ENCODE measurements at regions not wholly inside any gene's neighbourhood (a gene's known extent, or its start where the extent isn't known, plus 50 kb on each side); places are given as distances from the start of the nearest gene placed in this dataset.

GRCh38 chr1:187870552-187870951 is 1041.8 kb downstream of the PLA2G4A start:
- Mint-ChIP-seq H3K9me3 (peaks cover 6% of the 10 kb centered on the region), H3K27ac (no peak overlapping the region)

GRCh38 chr1:187871177-187871845 is 1042.6 kb downstream of the PLA2G4A start:
- Mint-ChIP-seq H3K4me3 (no peak overlapping the region), H3K36me3 (ENCODE audit: low read depth) (no peaks in the 10 kb centered on the region), H3K9me3 (peaks cover 6% of the 10 kb centered on the region), H3K4me1 (ENCODE audit: low read depth) (no peaks in the 10 kb centered on the region), H3K27ac (no peak overlapping the region), H3K27me3 (ENCODE audit: low read depth) (no peaks in the 10 kb centered on the region)

More at GRCh38 chr1:187870552-187870951, 1041.8 kb downstream of the PLA2G4A start:
- H3K36me3 Mint-ChIP-seq (ENCODE audit: low read depth) = no peaks in the 10 kb centered on the region
- no peak overlapping the region for H3K4me3 Mint-ChIP-seq
- H3K4me1 Mint-ChIP-seq (ENCODE audit: low read depth) = no peaks in the 10 kb centered on the region
- H3K27me3 Mint-ChIP-seq (ENCODE audit: low read depth) = no peaks in the 10 kb centered on the region

- Mint-ChIP-seq H3K4me1 (ENCODE audit: low read depth) (no peaks in the 10 kb centered on the region), H3K27ac (no peak overlapping the region), H3K9me3 (peaks cover 6% of the 10 kb centered on the region), H3K27me3 (ENCODE audit: low read depth) (no peaks in the 10 kb centered on the region), H3K4me3 (no peak overlapping the region), H3K36me3 (ENCODE audit: low read depth) (no peaks in the 10 kb centered on the region)
These were observed 1043.8 kb downstream of the PLA2G4A start for GRCh38 chr1:187872550-187872949.

GRCh38 chr1:187873126-187873525 is 1044.4 kb downstream of the PLA2G4A start:
- H3K9me3 Mint-ChIP-seq = peaks cover 6% of the 10 kb centered on the region
- H3K27me3 Mint-ChIP-seq (ENCODE audit: low read depth) = no peaks in the 10 kb centered on the region
- no peaks in the 10 kb centered on the region for H3K4me1 Mint-ChIP-seq (ENCODE audit: low read depth)
- no peaks in the 10 kb centered on the region for H3K36me3 Mint-ChIP-seq (ENCODE audit: low read depth)
- H3K4me3 Mint-ChIP-seq = no peak overlapping the region
- H3K27ac Mint-ChIP-seq = no peak overlapping the region

- no peaks in the 10 kb centered on the region for H3K36me3 Mint-ChIP-seq (ENCODE audit: low read depth)
- H3K27ac Mint-ChIP-seq = no peak overlapping the region
- H3K27me3 Mint-ChIP-seq (ENCODE audit: low read depth) = no peaks in the 10 kb centered on the region
- peaks cover 6% of the 10 kb centered on the region for H3K9me3 Mint-ChIP-seq
- no peak overlapping the region for H3K4me3 Mint-ChIP-seq
- H3K4me1 Mint-ChIP-seq (ENCODE audit: low read depth) = no peaks in the 10 kb centered on the region
These were observed 1048.0 kb downstream of the PLA2G4A start for GRCh38 chr1:187876775-187877174.

- Mint-ChIP-seq H3K27ac (no peak overlapping the region), H3K9me3 (peaks cover 6% of the 10 kb centered on the region), H3K4me1 (ENCODE audit: low read depth) (no peaks in the 10 kb centered on the region), H3K4me3 (no peak overlapping the region), H3K36me3 (ENCODE audit: low read depth) (no peaks in the 10 kb centered on the region), H3K27me3 (ENCODE audit: low read depth) (no peaks in the 10 kb centered on the region)
These were observed 1048.5 kb downstream of the PLA2G4A start for GRCh38 chr1:187877220-187877619.

GRCh38 chr1:187878883-187879282 is 1050.1 kb downstream of the PLA2G4A start:
- Mint-ChIP-seq H3K4me1 (ENCODE audit: low read depth) (no peaks in the 10 kb centered on the region), H3K27ac (no peak overlapping the region), H3K27me3 (ENCODE audit: low read depth) (no peaks in the 10 kb centered on the region), H3K36me3 (ENCODE audit: low read depth) (no peaks in the 10 kb centered on the region), H3K9me3 (peaks cover 6% of the 10 kb centered on the region), H3K4me3 (no peak overlapping the region)

GRCh38 chr1:187883356-187883755 is 1054.6 kb downstream of the PLA2G4A start:
- H3K4me3 Mint-ChIP-seq = no peak overlapping the region
- no peaks in the 10 kb centered on the region for H3K4me1 Mint-ChIP-seq (ENCODE audit: low read depth)
- H3K36me3 Mint-ChIP-seq (ENCODE audit: low read depth) = no peaks in the 10 kb centered on the region
- H3K27ac Mint-ChIP-seq = no peak overlapping the region
- H3K9me3 Mint-ChIP-seq = no peaks in the 10 kb centered on the region
- no peaks in the 10 kb centered on the region for H3K27me3 Mint-ChIP-seq (ENCODE audit: low read depth)

GRCh38 chr1:187891993-187892682 is 1063.4 kb downstream of the PLA2G4A start:
- Mint-ChIP-seq H3K4me3 (no peak overlapping the region), H3K4me1 (ENCODE audit: low read depth) (no peaks in the 10 kb centered on the region), H3K36me3 (ENCODE audit: low read depth) (no peaks in the 10 kb centered on the region), H3K27ac (no peak overlapping the region), H3K27me3 (ENCODE audit: low read depth) (no peaks in the 10 kb centered on the region), H3K9me3 (no peaks in the 10 kb centered on the region)

GRCh38 chr1:187892683-187893039 is 1063.9 kb downstream of the PLA2G4A start:
- Mint-ChIP-seq H3K4me1 (ENCODE audit: low read depth) (no peaks in the 10 kb centered on the region), H3K27me3 (ENCODE audit: low read depth) (no peaks in the 10 kb centered on the region), H3K27ac (no peak overlapping the region), H3K4me3 (no peak overlapping the region), H3K9me3 (no peaks in the 10 kb centered on the region), H3K36me3 (ENCODE audit: low read depth) (no peaks in the 10 kb centered on the region)

- H3K27ac Mint-ChIP-seq = no peak overlapping the region
- H3K4me1 Mint-ChIP-seq (ENCODE audit: low read depth) = no peaks in the 10 kb centered on the region
- H3K4me3 Mint-ChIP-seq = no peak overlapping the region
- H3K9me3 Mint-ChIP-seq = no peaks in the 10 kb centered on the region
- H3K36me3 Mint-ChIP-seq (ENCODE audit: low read depth) = no peaks in the 10 kb centered on the region
- H3K27me3 Mint-ChIP-seq (ENCODE audit: low read depth) = no peaks in the 10 kb centered on the region
These were observed 1064.7 kb downstream of the PLA2G4A start for GRCh38 chr1:187893471-187893870.

- Mint-ChIP-seq H3K4me1 (ENCODE audit: low read depth) (no peaks in the 10 kb centered on the region), H3K27ac (no peak overlapping the region), H3K4me3 (no peak overlapping the region), H3K36me3 (ENCODE audit: low read depth) (no peaks in the 10 kb centered on the region), H3K9me3 (no peaks in the 10 kb centered on the region), H3K27me3 (ENCODE audit: low read depth) (no peaks in the 10 kb centered on the region)
These were observed 1065.6 kb downstream of the PLA2G4A start for GRCh38 chr1:187894349-187894748.

- H3K4me1 Mint-ChIP-seq (ENCODE audit: low read depth) = no peaks in the 10 kb centered on the region
- H3K36me3 Mint-ChIP-seq (ENCODE audit: low read depth) = no peaks in the 10 kb centered on the region
- no peaks in the 10 kb centered on the region for H3K9me3 Mint-ChIP-seq
- H3K27ac Mint-ChIP-seq = no peak overlapping the region
- no peak overlapping the region for H3K4me3 Mint-ChIP-seq
- no peaks in the 10 kb centered on the region for H3K27me3 Mint-ChIP-seq (ENCODE audit: low read depth)
These were observed 1074.5 kb downstream of the PLA2G4A start for GRCh38 chr1:187903223-187903622.

- H3K4me1 Mint-ChIP-seq (ENCODE audit: low read depth) = no peaks in the 10 kb centered on the region
These were observed 1080.6 kb downstream of the PLA2G4A start for GRCh38 chr1:187909382-187909781.

GRCh38 chr1:187911820-187912219 is 1083.1 kb downstream of the PLA2G4A start:
- Mint-ChIP-seq H3K4me1 (ENCODE audit: low read depth) (no peaks in the 10 kb centered on the region), H3K36me3 (ENCODE audit: low read depth) (no peaks in the 10 kb centered on the region), H3K9me3 (peaks cover 3% of the 10 kb centered on the region), H3K27ac (no peak overlapping the region), H3K27me3 (ENCODE audit: low read depth) (no peaks in the 10 kb centered on the region), H3K4me3 (no peak overlapping the region)

More at GRCh38 chr1:187909382-187909781, 1080.6 kb downstream of the PLA2G4A start:
- Mint-ChIP-seq H3K36me3 (ENCODE audit: low read depth) (no peaks in the 10 kb centered on the region), H3K9me3 (peaks cover 3% of the 10 kb centered on the region), H3K27ac (no peak overlapping the region), H3K27me3 (ENCODE audit: low read depth) (no peaks in the 10 kb centered on the region), H3K4me3 (no peak overlapping the region)

Data from T-helper 1 cell treated with Interleukin-12 subunit alpha and Interleukin-12 subunit beta and Interleukin-4 antibody, amounts not matched to agents 30 μg/mL and 1 μg/mL, for 36 hours (primary cell).